IMR-90 (cell line): ENCODE measurements at regions not wholly inside any gene's neighbourhood (a gene's known extent, or its start where the extent isn't known, plus 50 kb on each side); places are given as distances from the start of the nearest gene placed in this dataset.

Experiments used
- ATAC-seq: fragments of 200-7000 bp; cut with Tn5 transposase; 2 replicates; pipeline ENCODE4 v1.9.1; 2020; ENCODE audit warnings: low read depth, mild to moderate bottlenecking, moderate library complexity
- BruUV-seq: library from RNA; stranded (reverse); fragments of 400-500 nt; replicated peaks from 2 replicates; lab custom pipeline; 2021; lab: Mats Ljungman, UMichigan
- CTCF ChIA-PET: fragments of 300-600 bp; formaldehyde crosslinking; extraction: SDS; loops from one replicate; lab custom pipeline; 2021; ENCODE audit warnings: antibody characterized with exemption; lab: Yijun Ruan, JAX
- POLR2A ChIA-PET: fragments of 300-600 bp; sonication (Branson Sonifier 250); formaldehyde crosslinking; loops from one replicate; lab custom pipeline; 2022; ENCODE audit warnings: antibody characterized with exemption; ENCODE audit not compliant: unreplicated experiment; lab: Charles Lee
- DNase-seq: peaks from one replicate; pipeline ENCODE4 v3.0.0; 2013
- H2AFZ ChIP-seq: replicated peaks from 2 replicates; pipeline ENCODE3; 2013; ENCODE audit warnings: low read length, mild to moderate bottlenecking; ENCODE audit not compliant: poor library complexity
- H2AK5ac ChIP-seq: 2 replicates; pipeline ENCODE4 v1.6.1; 2013; ENCODE audit warnings: low read depth, low read length, inconsistent platforms
- H2AK9ac ChIP-seq: replicated peaks from 2 replicates; pipeline ENCODE3; 2013; ENCODE audit warnings: mild to moderate bottlenecking, low read depth, low read length, moderate library complexity; ENCODE audit not compliant: poor library complexity
- H2BK120ac ChIP-seq: 2 replicates; pipeline ENCODE4 v1.6.1; 2013; ENCODE audit warnings: low read depth, low read length, inconsistent platforms
- H2BK15ac ChIP-seq: 3 replicates; pipeline ENCODE4 v1.6.1; 2013; ENCODE audit warnings: low read depth, low read length, inconsistent platforms
- H2BK20ac ChIP-seq: 2 replicates; pipeline ENCODE4 v1.6.1; 2013; ENCODE audit warnings: low read depth, mild to moderate bottlenecking, inconsistent platforms, low read length, moderate library complexity
- H2BK5ac ChIP-seq: 2 replicates; pipeline ENCODE4 v1.6.1; 2013; ENCODE audit warnings: mild to moderate bottlenecking, low read depth, low read length, inconsistent platforms; ENCODE audit not compliant: poor library complexity, severe bottlenecking
- H3K14ac ChIP-seq: replicated peaks from 2 replicates; pipeline ENCODE4 v1.6.1; 2013; ENCODE audit warnings: low read depth, low read length, inconsistent platforms
- H3K18ac ChIP-seq: 2 replicates; pipeline ENCODE4 v1.6.1; 2013; ENCODE audit warnings: low read depth, low read length, control low read depth
- H3K23ac ChIP-seq: 2 replicates; pipeline ENCODE4 v1.6.1; 2013; ENCODE audit warnings: low read depth, low read length, inconsistent platforms
- H3K27ac ChIP-seq: 2 replicates; pipeline ENCODE4 v1.5.1; 2013; ENCODE audit warnings: mild to moderate bottlenecking, control low read depth, low read length; ENCODE audit not compliant: insufficient read depth
- H3K27me3 ChIP-seq: 2 replicates; pipeline ENCODE4 v1.6.1; 2013; ENCODE audit warnings: low read length; ENCODE audit not compliant: control insufficient read depth, insufficient read depth
- H3K36me3 ChIP-seq: 2 replicates; pipeline ENCODE4 v1.6.1; 2013; ENCODE audit warnings: low read length, mixed read lengths; ENCODE audit not compliant: control insufficient read depth, insufficient read depth
- H3K4ac ChIP-seq: 2 replicates; pipeline ENCODE4 v1.6.1; 2013; ENCODE audit warnings: low read depth, low read length, inconsistent platforms
- H3K4me1 ChIP-seq: 2 replicates; pipeline ENCODE4 v1.6.1; 2013; ENCODE audit warnings: low read length, mixed read lengths; ENCODE audit not compliant: control insufficient read depth, insufficient read depth
- H3K4me2 ChIP-seq: 2 replicates; pipeline ENCODE4 v1.6.1; 2013; ENCODE audit warnings: low read depth, mild to moderate bottlenecking, control low read depth, low read length, moderate library complexity
- H3K4me3 ChIP-seq: 2 replicates; pipeline ENCODE4 v1.5.1; 2013; ENCODE audit warnings: low read depth, mild to moderate bottlenecking, control low read depth, low read length, moderate library complexity; ENCODE audit not compliant: insufficient read depth
- H3K56ac ChIP-seq: 2 replicates; pipeline ENCODE4 v1.6.1; 2013; ENCODE audit warnings: low read length, inconsistent platforms; ENCODE audit not compliant: insufficient read depth; ENCODE audit errors: extremely low read depth
- H3K79me1 ChIP-seq, 2 experiments: 2 replicates each; pipeline ENCODE4 v1.6.1; 2013; ENCODE audit warnings: low read length in 2 of 2, inconsistent platforms in 1 of 2, low read depth in 1 of 2
- H3K9ac ChIP-seq: 2 replicates; pipeline ENCODE4 v1.6.1; 2013; ENCODE audit warnings: low read depth, low read length, control low read depth
- H3K9me1 ChIP-seq: 2 replicates; pipeline ENCODE4 v1.6.1; 2013; ENCODE audit warnings: low read length, inconsistent platforms; ENCODE audit not compliant: insufficient read depth
- H3K9me3 ChIP-seq: 2 replicates; pipeline ENCODE4 v1.6.1; 2013; ENCODE audit warnings: low read length; ENCODE audit not compliant: control insufficient read depth, insufficient read depth
- H4K20me1 ChIP-seq: 2 replicates; pipeline ENCODE4 v1.6.1; 2013; ENCODE audit warnings: low read length, inconsistent platforms; ENCODE audit not compliant: insufficient read depth
- H4K5ac ChIP-seq: 2 replicates; pipeline ENCODE4 v1.6.1; 2013; ENCODE audit warnings: mild to moderate bottlenecking, low read depth, low read length, control low read depth
- H4K8ac ChIP-seq, 2 experiments: 2 replicates each; pipeline ENCODE4 v1.6.1; 2013; ENCODE audit warnings: low read depth in 2 of 2, low read length in 2 of 2, control low read depth in 1 of 2, inconsistent platforms in 1 of 2
- H4K91ac ChIP-seq: 2 replicates; pipeline ENCODE4 v1.6.1; 2013; ENCODE audit warnings: low read depth, low read length, inconsistent platforms; ENCODE audit not compliant: insufficient read depth
- FOS ChIP-seq: fragments of 150-350 bp; IDR thresholded peaks from 2 replicates; pipeline ENCODE4 v1.6.1; 2016; ENCODE audit warnings: low read depth, low read length
- NFE2L2 ChIP-seq: fragments of 150-350 bp; IDR thresholded peaks from 2 replicates; pipeline ENCODE4 v1.6.1; 2016; ENCODE audit warnings: low read depth, mild to moderate bottlenecking, low read length
- dilution Hi-C: fragments of 300-500 bp; cut with HindIII; formaldehyde crosslinking; loops from one replicate; pipeline ENCODE4 v1.14.3; 2018; ENCODE audit warnings: low sequenced_read_pairs; ENCODE audit not compliant: unreplicated experiment
- in situ Hi-C: fragments of 300-500 bp; cut with MboI; formaldehyde crosslinking; loops from 3 replicates; pipeline ENCODE4 v1.14.3; 2019; ENCODE audit warnings: low sequenced_read_pairs, inconsistent platforms, mixed read lengths
- intact Hi-C: fragments of 100-400 bp; cut with micrococcal nuclease; formaldehyde crosslinking; loops from 2 replicates; pipeline ENCODE4 v1.10.0; 2022

GRCh38 chrX:43141885-43142284, 363.9 kb upstream of the PPP1R2C start:
- H3K4me3 ChIP-seq = no peak overlapping the region
- no peak overlapping the region for H3K14ac ChIP-seq
- H3K4me1 ChIP-seq = no peaks in the 10 kb centered on the region
- no peak overlapping the region for H2BK15ac ChIP-seq
- ATAC-seq = no peak
- H2BK120ac ChIP-seq = no peak overlapping the region
- no peak overlapping the region for H2AK9ac ChIP-seq
- TF ChIP-seq NFE2L2 = no peak
- TF ChIP-seq FOS = no peak
- in situ Hi-C loops (no loop called here), intact Hi-C loops (no loop called here), dilution Hi-C loops (no loop called here)
- DNase-seq = no peak
- no peak overlapping the region for H3K4me2 ChIP-seq
- BruUV-seq = no TSS peak
- ChIA-PET CTCF (no interaction called here), POLR2A (no interaction called here)
- no peak overlapping the region for H3K27ac ChIP-seq
- no peaks in the 10 kb centered on the region for H3K36me3 ChIP-seq
- no peak overlapping the region for H3K56ac ChIP-seq
- H4K91ac ChIP-seq = no peak overlapping the region
- H3K9me3 ChIP-seq = no peaks in the 10 kb centered on the region
- H2BK5ac ChIP-seq = no peak overlapping the region
- no peak overlapping the region for H4K5ac ChIP-seq
- no peak overlapping the region for H2AK5ac ChIP-seq
- H3K79me1 ChIP-seq = no peaks in the 10 kb centered on the region
- no peak overlapping the region for H4K8ac ChIP-seq
- H2AFZ ChIP-seq = no peak overlapping the region
- H3K9ac ChIP-seq = no peak overlapping the region
- no peaks in the 10 kb centered on the region for H3K27me3 ChIP-seq
- no peak overlapping the region for H3K4ac ChIP-seq
- no peak overlapping the region for H3K23ac ChIP-seq
- H4K20me1 ChIP-seq = no peaks in the 10 kb centered on the region
- H3K9me1 ChIP-seq = no peaks in the 10 kb centered on the region
- no peak overlapping the region for H3K18ac ChIP-seq
- no peak overlapping the region for H2BK20ac ChIP-seq
